ENCODE measurements at regions not wholly inside any gene's neighbourhood (a gene's known extent, or its start where the extent isn't known, plus 50 kb on each side); places are given as distances from the start of the nearest gene placed in this dataset.

- Histone ChIP-seq H3K27me3 (ENCODE audit: control insufficient read depth in 1 of 2, insufficient read depth in 2 of 2, low read length in 2 of 2) (no peaks in the 10 kb centered on the region), H3K9ac (ENCODE audit: insufficient read depth, low read depth, low read length) (no peak overlapping the region), H3K4me1 (ENCODE audit: insufficient read depth, low read length) (no peaks in the 10 kb centered on the region), H3K9me3 (ENCODE audit: low read length) (no peaks in the 10 kb centered on the region), H3K4me3 (replicated peaks in 1 of 3; ENCODE audit: insufficient read depth in 1 of 3, low read depth in 2 of 3, low read length in 3 of 3) (no peak overlapping the region), H3K4me2 (ENCODE audit: low read depth, low read length) (no peak overlapping the region), H3K79me2 (ENCODE audit: insufficient read depth, low read length) (no peaks in the 10 kb centered on the region), H4K20me1 (ENCODE audit: insufficient read depth, low read length) (no peaks in the 10 kb centered on the region), H2AFZ (ENCODE audit: low read length) (no peak overlapping the region), H3K27ac (ENCODE audit: extremely low read length, insufficient read depth, low read length) (no peak overlapping the region), H3K36me3 (replicated peaks in 1 of 2; ENCODE audit: control insufficient read depth in 1 of 2, insufficient read depth in 2 of 2, low read length in 2 of 2) (no peaks in the 10 kb centered on the region)
- in situ Hi-C loops (cut with HindIII; ENCODE audit: extremely low pct_ligation_motif_present, low pct_unique_long_range_greater_than_20kb) (no loop called here), intact Hi-C loops (cut with micrococcal nuclease; ENCODE audit: unreplicated experiment) (no loop called here)
- FAIRE-seq, result no peak
- ChIA-PET POLR2A (no interaction called here), CTCF (ENCODE audit: low intra/inter-chr PET ratio, low total read pairs) (no interaction called here)
- ATAC-seq, result no peak
- DNase-seq (ENCODE audit: low spot score), result no peak
- TF ChIP-seq ZNF503 (CRISPR knock-in tag; IDR thresholded peaks at IDR 0.05) (no peak), ZBTB2 (CRISPR knock-in tag; IDR thresholded peaks at IDR 0.05; ENCODE audit: low read depth) (no peak), PLRG1 (conservative IDR thresholded peaks at IDR 0.05) (no peak), ZNF101 (CRISPR knock-in tag; IDR thresholded peaks at IDR 0.05; ENCODE audit: borderline replicate concordance, low read depth) (no peak), ATF7-NPFF (CRISPR knock-in tag; IDR thresholded peaks at IDR 0.05; ENCODE audit: low read depth) (no peak)
- no TSS peak for BruUV-seq (replicated peaks)
Observed at GRCh38 chr2:76613330-76613729, 902.6 kb upstream of the GCFC2 start.

GRCh38 chr2:76612764-76613163, 902.0 kb upstream of the GCFC2 start:
- no peak for ATAC-seq
- in situ Hi-C loops (cut with HindIII; ENCODE audit: extremely low pct_ligation_motif_present, low pct_unique_long_range_greater_than_20kb) (no loop called here), intact Hi-C loops (cut with micrococcal nuclease; ENCODE audit: unreplicated experiment) (no loop called here)
- H3K9ac ChIP-seq (ENCODE audit: insufficient read depth, low read depth, low read length), result no peak overlapping the region
- WGBS (ENCODE audit: low lambda C conversion rate), result 1% methylated on average over 2 of the region's 2 CpGs
- no peaks in the 10 kb centered on the region for H3K27me3 ChIP-seq (ENCODE audit: control insufficient read depth in 1 of 2, insufficient read depth in 2 of 2, low read length in 2 of 2)
- TF ChIP-seq ZNF280D (CRISPR knock-in tag; IDR thresholded peaks at IDR 0.05) (no peak), MXI1 (IDR thresholded peaks at IDR 0.05; ENCODE audit: borderline replicate concordance, low read depth, low read length) (no peak), POGK (CRISPR knock-in tag; conservative IDR thresholded peaks at IDR 0.05) (no peak), ZBTB8A (CRISPR knock-in tag; IDR thresholded peaks at IDR 0.05; ENCODE audit: borderline replicate concordance, low read depth) (no peak), ZNF296 (CRISPR knock-in tag; conservative IDR thresholded peaks at IDR 0.05) (no peak)
- H3K27ac ChIP-seq (ENCODE audit: extremely low read length, insufficient read depth, low read length), result no peak overlapping the region
- no TSS peak for BruUV-seq (replicated peaks)
- ChIA-PET CTCF (ENCODE audit: low intra/inter-chr PET ratio, low total read pairs) (no interaction called here), POLR2A (no interaction called here)
- no peak overlapping the region for H3K4me2 ChIP-seq (ENCODE audit: low read depth, low read length)
- no peaks in the 10 kb centered on the region for H3K36me3 ChIP-seq (replicated peaks in 1 of 2; ENCODE audit: control insufficient read depth in 1 of 2, insufficient read depth in 2 of 2, low read length in 2 of 2)
- H3K9me3 ChIP-seq (ENCODE audit: low read length), result no peaks in the 10 kb centered on the region
- H4K20me1 ChIP-seq (ENCODE audit: insufficient read depth, low read length), result no peaks in the 10 kb centered on the region
- no peaks in the 10 kb centered on the region for H3K4me1 ChIP-seq (ENCODE audit: insufficient read depth, low read length)
- no peak for FAIRE-seq
- H3K4me3 ChIP-seq (replicated peaks in 1 of 3; ENCODE audit: insufficient read depth in 1 of 3, low read depth in 2 of 3, low read length in 3 of 3), result no peak overlapping the region
- H3K79me2 ChIP-seq (ENCODE audit: insufficient read depth, low read length), result no peaks in the 10 kb centered on the region
- no peak overlapping the region for H2AFZ ChIP-seq (ENCODE audit: low read length)
- DNase-seq (ENCODE audit: low spot score), result no peak
